ENCODE measurements at regions not wholly inside any gene's neighbourhood (a gene's known extent, or its start where the extent isn't known, plus 50 kb on each side); places are given as distances from the start of the nearest gene placed in this dataset.

GRCh38 chr2:194567661-194568017 lies 1089.4 kb upstream of the SLC39A10 start:
- TF ChIP-seq CTCF (IDR thresholded peaks at IDR 0.05; ENCODE audit: borderline replicate concordance, insufficient read depth, low read depth, low read length) = no peak

GRCh38 chr2:194566907-194567660 lies 1089.9 kb upstream of the SLC39A10 start:
- no peak for TF ChIP-seq CTCF (IDR thresholded peaks at IDR 0.05; ENCODE audit: borderline replicate concordance, insufficient read depth, low read depth, low read length)
- H3K4me3 ChIP-seq (ENCODE audit: low read depth, low read length) = no peak overlapping the region

More at GRCh38 chr2:194567661-194568017, 1089.4 kb upstream of the SLC39A10 start:
- no peak overlapping the region for H3K4me3 ChIP-seq (ENCODE audit: low read depth, low read length)

- no peak for TF ChIP-seq CTCF (IDR thresholded peaks at IDR 0.05; ENCODE audit: borderline replicate concordance, insufficient read depth, low read depth, low read length)
These were observed 1092.6 kb upstream of the SLC39A10 start for GRCh38 chr2:194564422-194564821.

GRCh38 chr2:194562329-194562728 lies 1094.7 kb upstream of the SLC39A10 start:
- TF ChIP-seq CTCF (IDR thresholded peaks at IDR 0.05; ENCODE audit: borderline replicate concordance, insufficient read depth, low read depth, low read length) = no peak
- no peak overlapping the region for H3K4me3 ChIP-seq (ENCODE audit: low read depth, low read length)

More at GRCh38 chr2:194564422-194564821, 1092.6 kb upstream of the SLC39A10 start:
- H3K4me3 ChIP-seq (ENCODE audit: low read depth, low read length) = no peak overlapping the region

GRCh38 chr2:194559964-194560363 lies 1097.1 kb upstream of the SLC39A10 start:
- no peak for TF ChIP-seq CTCF (IDR thresholded peaks at IDR 0.05; ENCODE audit: borderline replicate concordance, insufficient read depth, low read depth, low read length)
- H3K4me3 ChIP-seq (ENCODE audit: low read depth, low read length) = no peak overlapping the region

- no peak for TF ChIP-seq CTCF (IDR thresholded peaks at IDR 0.05; ENCODE audit: borderline replicate concordance, insufficient read depth, low read depth, low read length)
- no peak overlapping the region for H3K4me3 ChIP-seq (ENCODE audit: low read depth, low read length)
These were observed 1097.5 kb upstream of the SLC39A10 start for GRCh38 chr2:194559523-194559922.

- H3K4me3 ChIP-seq (ENCODE audit: low read depth, low read length) = no peak overlapping the region
- no peak for TF ChIP-seq CTCF (IDR thresholded peaks at IDR 0.05; ENCODE audit: borderline replicate concordance, insufficient read depth, low read depth, low read length)
These were observed 1099.0 kb upstream of the SLC39A10 start for GRCh38 chr2:194557993-194558392.
